ENCODE measurements at regions not wholly inside any gene's neighbourhood (a gene's known extent, or its start where the extent isn't known, plus 50 kb on each side); places are given as distances from the start of the nearest gene placed in this dataset.

DNA sequence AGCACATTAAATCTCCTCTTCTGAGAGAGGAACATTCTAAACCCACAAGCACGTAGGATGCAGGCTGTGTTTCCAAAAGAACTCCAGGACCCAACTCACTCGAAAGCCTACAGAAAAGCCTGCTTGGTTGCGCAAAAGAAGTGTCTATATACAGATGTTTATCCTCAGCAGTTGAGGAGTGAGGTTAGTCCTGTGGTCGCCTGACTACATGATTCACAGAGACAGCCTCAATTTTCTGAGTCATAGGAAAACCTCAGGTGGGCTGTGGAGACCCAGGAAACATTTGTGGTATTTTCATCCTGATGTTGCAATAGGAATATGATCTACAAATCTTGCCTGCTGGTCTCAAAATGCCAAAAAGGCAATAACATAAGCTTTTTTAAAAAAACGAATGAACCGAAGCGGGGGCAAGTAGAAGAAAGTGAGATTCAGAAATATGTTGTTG, 183.8 kb upstream of the THRB start (continued):
- TF ChIP-seq IRF9 (tag; IDR thresholded peaks at IDR 0.05) = 0 out of 2 replicates have a peak, but pooled peaks have one; percentile 26

DNA sequence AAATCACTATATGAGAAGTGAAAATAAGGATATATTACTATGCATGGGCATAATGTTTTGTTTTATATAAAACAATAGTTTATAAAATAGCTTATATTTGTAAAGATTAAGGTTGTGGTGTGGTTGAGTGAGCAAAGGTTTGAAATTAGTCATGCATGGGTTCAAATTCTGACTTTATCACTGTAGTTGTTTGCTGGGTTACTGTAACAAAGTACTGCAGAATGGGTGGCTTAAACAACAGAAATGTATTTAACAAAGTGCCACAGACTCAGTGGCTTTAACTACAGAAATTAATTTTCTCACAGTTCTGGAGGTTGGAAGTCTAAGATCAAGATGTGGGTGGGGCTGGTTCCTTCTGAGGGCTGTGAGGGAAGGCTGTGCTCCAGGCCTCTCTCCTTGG, 184.8 kb upstream of the THRB start:
- POLR2A ChIA-PET = interaction anchor here (1.0 kb wide), 1 partner anchor 25 kb away, joined by 3 read pairs; no protein-coding TSS in a partner anchor
- H4K20me1 ChIP-seq (replicated peaks; ENCODE audit: control insufficient read depth, insufficient read depth, low read length) = no peaks in the 10 kb centered on the region
- CTCF ChIA-PET (ENCODE audit: low intra/inter-chr PET ratio) = no interaction called here
- H3K9ac ChIP-seq (ENCODE audit: insufficient read depth in 1 of 2, low read depth in 2 of 2, low read length in 2 of 2) = no peak overlapping the region
- H3K4me3 ChIP-seq = no peak overlapping the region
- H3K9me3 ChIP-seq (replicated peaks; ENCODE audit: control insufficient read depth, insufficient read depth, low read depth, low read length) = no peaks in the 10 kb centered on the region
- DNase-seq (ENCODE audit: extremely low read depth in 1 of 4, low spot score in 3 of 4) (no peak), FAIRE-seq (no peak), ATAC-seq (no peak)
- no peaks in the 10 kb centered on the region for H3K9me1 ChIP-seq (ENCODE audit: control insufficient read depth, insufficient read depth, low read length)
- H3K36me3 ChIP-seq (ENCODE audit: control insufficient read depth, insufficient read depth, low read length) = no peaks in the 10 kb centered on the region
- in situ Hi-C loops (cut with MboI) = no loop called here
- H3K27me3 ChIP-seq (ENCODE audit: control insufficient read depth in 2 of 2, insufficient read depth in 2 of 2, low read length in 2 of 2) = no peaks in the 10 kb centered on the region; a peak in 1 of 5 replicates
- H3K4me2 ChIP-seq (ENCODE audit: insufficient read depth, low read length) = no peak overlapping the region
- H3K4me1 ChIP-seq (replicated peaks in 1 of 2; ENCODE audit: control insufficient read depth in 2 of 2, insufficient read depth in 2 of 2, low read length in 2 of 2) = no peaks in the 10 kb centered on the region
- no TSS peak for BruUV-seq (replicated peaks)
- H3K79me2 ChIP-seq (ENCODE audit: control insufficient read depth, insufficient read depth, low read length) = no peaks in the 10 kb centered on the region
- H2AFZ ChIP-seq (ENCODE audit: low read depth, low read length) = no peak overlapping the region
- intact Hi-C loops (cut with micrococcal nuclease) = no loop called here
- H3K27ac ChIP-seq (ENCODE audit: extremely low read depth, low read depth, low read length) = no peak overlapping the region
- no peak for TF ChIP-seq PHTF2 (CRISPR knock-in tag; IDR thresholded peaks at IDR 0.05)
- TF ChIP-seq, protein P1, sequence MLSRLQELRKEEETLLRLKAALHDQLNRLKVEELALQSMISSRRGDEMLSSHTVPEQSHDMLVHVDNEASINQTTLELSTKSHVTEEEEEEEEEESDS (CRISPR knock-in tag; IDR thresholded peaks at IDR 0.05) = no peak
- no peak for TF ChIP-seq ZNF586 (CRISPR knock-in tag; conservative IDR thresholded peaks at IDR 0.05)
- no peak for TF ChIP-seq CTBP1 (IDR thresholded peaks at IDR 0.05; ENCODE audit: borderline replicate concordance)
- TF ChIP-seq ZNF384 (IDR thresholded peaks at IDR 0.05; ENCODE audit: low read depth, low read length) = no peak
- no peak for TF ChIP-seq KLF6 (CRISPR knock-in tag; IDR thresholded peaks at IDR 0.05; ENCODE audit: borderline replicate concordance)
- TF ChIP-seq HNRNPLL (IDR thresholded peaks at IDR 0.05; ENCODE audit: low read depth, low read length, poor library complexity, severe bottlenecking) = no peak
- TF ChIP-seq ZNF589 (CRISPR knock-in tag; IDR thresholded peaks at IDR 0.05; ENCODE audit: low read depth) = no peak
- no peak for TF ChIP-seq SNRNP70 (optimal IDR thresholded peaks at IDR 0.05; ENCODE audit: low read depth, low read length)
- no peak for TF ChIP-seq ZBTB26 (CRISPR knock-in tag; IDR thresholded peaks at IDR 0.05)
- TF ChIP-seq EHMT2 (IDR thresholded peaks at IDR 0.05) = no peak
- TF ChIP-seq CREB5 (CRISPR knock-in tag; IDR thresholded peaks at IDR 0.05) = no peak
- no peak for TF ChIP-seq SMARCA5 (IDR thresholded peaks at IDR 0.05)
- no peak for TF ChIP-seq TFAM (CRISPR knock-in tag; conservative IDR thresholded peaks at IDR 0.05)
- no peak for TF ChIP-seq ZNF778 (CRISPR knock-in tag; IDR thresholded peaks at IDR 0.05)
- no peak for TF ChIP-seq THRB (CRISPR knock-in tag; conservative IDR thresholded peaks at IDR 0.05)
- TF ChIP-seq MYC (IDR thresholded peaks at IDR 0.05; ENCODE audit: low read depth, low read length) = no peak
- no peak for TF ChIP-seq MYC (CRISPR knock-in tag; IDR thresholded peaks at IDR 0.05; ENCODE audit: borderline replicate concordance, low read depth)

Measured in K562 (cell line).